ENCODE measurements at regions not wholly inside any gene's neighbourhood (a gene's known extent, or its start where the extent isn't known, plus 50 kb on each side); places are given as distances from the start of the nearest gene placed in this dataset.

DNA sequence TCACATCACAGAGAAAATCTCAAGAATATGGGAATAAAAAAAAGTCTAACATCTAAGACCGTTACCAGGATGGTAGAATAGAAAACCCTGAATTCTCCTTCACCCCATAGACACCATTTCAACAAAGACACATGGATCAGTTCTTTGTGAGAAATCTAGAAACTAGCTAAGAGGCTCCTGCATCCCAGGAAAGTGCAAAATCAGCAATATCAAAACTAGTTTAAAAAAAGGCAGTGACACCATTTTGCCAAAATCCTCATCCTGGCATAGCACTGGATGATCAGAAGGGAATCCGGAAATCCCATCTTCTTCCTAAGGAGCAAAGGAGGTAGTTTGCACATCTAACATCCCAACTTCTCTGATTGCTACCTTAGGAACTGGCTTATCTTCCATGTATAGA lies 88.9 kb upstream of the MAGEE2 start:
- TF ChIP-seq, protein P1, sequence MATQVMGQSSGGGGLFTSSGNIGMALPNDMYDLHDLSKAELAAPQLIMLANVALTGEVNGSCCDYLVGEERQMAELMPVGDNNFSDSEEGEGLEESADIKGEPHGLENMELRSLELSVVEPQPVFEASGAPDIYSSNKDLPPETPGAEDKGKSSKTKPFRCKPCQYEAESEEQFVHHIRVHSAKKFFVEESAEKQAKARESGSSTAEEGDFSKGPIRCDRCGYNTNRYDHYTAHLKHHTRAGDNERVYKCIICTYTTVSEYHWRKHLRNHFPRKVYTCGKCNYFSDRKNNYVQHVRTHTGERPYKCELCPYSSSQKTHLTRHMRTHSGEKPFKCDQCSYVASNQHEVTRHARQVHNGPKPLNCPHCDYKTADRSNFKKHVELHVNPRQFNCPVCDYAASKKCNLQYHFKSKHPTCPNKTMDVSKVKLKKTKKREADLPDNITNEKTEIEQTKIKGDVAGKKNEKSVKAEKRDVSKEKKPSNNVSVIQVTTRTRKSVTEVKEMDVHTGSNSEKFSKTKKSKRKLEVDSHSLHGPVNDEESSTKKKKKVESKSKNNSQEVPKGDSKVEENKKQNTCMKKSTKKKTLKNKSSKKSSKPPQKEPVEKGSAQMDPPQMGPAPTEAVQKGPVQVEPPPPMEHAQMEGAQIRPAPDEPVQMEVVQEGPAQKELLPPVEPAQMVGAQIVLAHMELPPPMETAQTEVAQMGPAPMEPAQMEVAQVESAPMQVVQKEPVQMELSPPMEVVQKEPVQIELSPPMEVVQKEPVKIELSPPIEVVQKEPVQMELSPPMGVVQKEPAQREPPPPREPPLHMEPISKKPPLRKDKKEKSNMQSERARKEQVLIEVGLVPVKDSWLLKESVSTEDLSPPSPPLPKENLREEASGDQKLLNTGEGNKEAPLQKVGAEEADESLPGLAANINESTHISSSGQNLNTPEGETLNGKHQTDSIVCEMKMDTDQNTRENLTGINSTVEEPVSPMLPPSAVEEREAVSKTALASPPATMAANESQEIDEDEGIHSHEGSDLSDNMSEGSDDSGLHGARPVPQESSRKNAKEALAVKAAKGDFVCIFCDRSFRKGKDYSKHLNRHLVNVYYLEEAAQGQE (tag by site-specific recombination; IDR thresholded peaks at IDR 0.05) = no peak
- no peak for TF ChIP-seq ZBTB20 (tag by site-specific recombination; IDR thresholded peaks at IDR 0.05)
- no peak for TF ChIP-seq ZNF549 (tag by site-specific recombination; IDR thresholded peaks at IDR 0.05)
- TF ChIP-seq, protein P2, sequence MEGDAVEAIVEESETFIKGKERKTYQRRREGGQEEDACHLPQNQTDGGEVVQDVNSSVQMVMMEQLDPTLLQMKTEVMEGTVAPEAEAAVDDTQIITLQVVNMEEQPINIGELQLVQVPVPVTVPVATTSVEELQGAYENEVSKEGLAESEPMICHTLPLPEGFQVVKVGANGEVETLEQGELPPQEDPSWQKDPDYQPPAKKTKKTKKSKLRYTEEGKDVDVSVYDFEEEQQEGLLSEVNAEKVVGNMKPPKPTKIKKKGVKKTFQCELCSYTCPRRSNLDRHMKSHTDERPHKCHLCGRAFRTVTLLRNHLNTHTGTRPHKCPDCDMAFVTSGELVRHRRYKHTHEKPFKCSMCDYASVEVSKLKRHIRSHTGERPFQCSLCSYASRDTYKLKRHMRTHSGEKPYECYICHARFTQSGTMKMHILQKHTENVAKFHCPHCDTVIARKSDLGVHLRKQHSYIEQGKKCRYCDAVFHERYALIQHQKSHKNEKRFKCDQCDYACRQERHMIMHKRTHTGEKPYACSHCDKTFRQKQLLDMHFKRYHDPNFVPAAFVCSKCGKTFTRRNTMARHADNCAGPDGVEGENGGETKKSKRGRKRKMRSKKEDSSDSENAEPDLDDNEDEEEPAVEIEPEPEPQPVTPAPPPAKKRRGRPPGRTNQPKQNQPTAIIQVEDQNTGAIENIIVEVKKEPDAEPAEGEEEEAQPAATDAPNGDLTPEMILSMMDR (tag by site-specific recombination; IDR thresholded peaks at IDR 0.05) = no peak
- TF ChIP-seq, protein P3, sequence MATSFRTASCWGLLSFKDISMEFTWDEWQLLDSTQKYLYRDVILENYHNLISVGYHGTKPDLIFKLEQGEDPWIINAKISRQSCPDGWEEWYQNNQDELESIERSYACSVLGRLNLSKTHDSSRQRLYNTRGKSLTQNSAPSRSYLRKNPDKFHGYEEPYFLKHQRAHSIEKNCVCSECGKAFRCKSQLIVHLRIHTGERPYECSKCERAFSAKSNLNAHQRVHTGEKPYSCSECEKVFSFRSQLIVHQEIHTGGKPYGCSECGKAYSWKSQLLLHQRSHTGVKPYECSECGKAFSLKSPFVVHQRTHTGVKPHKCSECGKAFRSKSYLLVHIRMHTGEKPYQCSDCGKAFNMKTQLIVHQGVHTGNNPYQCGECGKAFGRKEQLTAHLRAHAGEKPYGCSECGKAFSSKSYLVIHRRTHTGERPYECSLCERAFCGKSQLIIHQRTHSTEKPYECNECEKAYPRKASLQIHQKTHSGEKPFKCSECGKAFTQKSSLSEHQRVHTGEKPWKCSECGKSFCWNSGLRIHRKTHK (tag by site-specific recombination; IDR thresholded peaks at IDR 0.05) = no peak
- TF ChIP-seq, protein P4, sequence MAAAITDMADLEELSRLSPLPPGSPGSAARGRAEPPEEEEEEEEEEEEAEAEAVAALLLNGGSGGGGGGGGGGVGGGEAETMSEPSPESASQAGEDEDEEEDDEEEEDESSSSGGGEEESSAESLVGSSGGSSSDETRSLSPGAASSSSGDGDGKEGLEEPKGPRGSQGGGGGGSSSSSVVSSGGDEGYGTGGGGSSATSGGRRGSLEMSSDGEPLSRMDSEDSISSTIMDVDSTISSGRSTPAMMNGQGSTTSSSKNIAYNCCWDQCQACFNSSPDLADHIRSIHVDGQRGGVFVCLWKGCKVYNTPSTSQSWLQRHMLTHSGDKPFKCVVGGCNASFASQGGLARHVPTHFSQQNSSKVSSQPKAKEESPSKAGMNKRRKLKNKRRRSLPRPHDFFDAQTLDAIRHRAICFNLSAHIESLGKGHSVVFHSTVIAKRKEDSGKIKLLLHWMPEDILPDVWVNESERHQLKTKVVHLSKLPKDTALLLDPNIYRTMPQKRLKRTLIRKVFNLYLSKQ (tag by site-specific recombination; IDR thresholded peaks at IDR 0.05; ENCODE audit: borderline replicate concordance) = no peak
- no peak for TF ChIP-seq HOXA7 (CRISPR knock-in tag; IDR thresholded peaks at IDR 0.05; ENCODE audit: borderline replicate concordance)
- TF ChIP-seq ZNF530 (tag by site-specific recombination; IDR thresholded peaks at IDR 0.05; ENCODE audit: low read depth) = no peak
- no peak for TF ChIP-seq SETDB1 (IDR thresholded peaks at IDR 0.05; ENCODE audit: insufficient read length, low read length)
- no peak for TF ChIP-seq ZNF274 (IDR thresholded peaks at IDR 0.05; ENCODE audit: low read length)
- no peak for TF ChIP-seq ZNF274 (tag by site-specific recombination; IDR thresholded peaks at IDR 0.05; ENCODE audit: borderline replicate concordance)
- TF ChIP-seq, protein P5, sequence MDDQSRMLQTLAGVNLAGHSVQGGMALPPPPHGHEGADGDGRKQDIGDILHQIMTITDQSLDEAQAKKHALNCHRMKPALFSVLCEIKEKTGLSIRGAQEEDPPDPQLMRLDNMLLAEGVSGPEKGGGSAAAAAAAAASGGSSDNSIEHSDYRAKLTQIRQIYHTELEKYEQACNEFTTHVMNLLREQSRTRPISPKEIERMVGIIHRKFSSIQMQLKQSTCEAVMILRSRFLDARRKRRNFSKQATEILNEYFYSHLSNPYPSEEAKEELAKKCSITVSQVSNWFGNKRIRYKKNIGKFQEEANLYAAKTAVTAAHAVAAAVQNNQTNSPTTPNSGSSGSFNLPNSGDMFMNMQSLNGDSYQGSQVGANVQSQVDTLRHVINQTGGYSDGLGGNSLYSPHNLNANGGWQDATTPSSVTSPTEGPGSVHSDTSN (CRISPR knock-in tag; IDR thresholded peaks at IDR 0.05) = no peak
- TF ChIP-seq YY2 (tag by site-specific recombination; IDR thresholded peaks at IDR 0.05) = no peak
- TF ChIP-seq, protein P6, sequence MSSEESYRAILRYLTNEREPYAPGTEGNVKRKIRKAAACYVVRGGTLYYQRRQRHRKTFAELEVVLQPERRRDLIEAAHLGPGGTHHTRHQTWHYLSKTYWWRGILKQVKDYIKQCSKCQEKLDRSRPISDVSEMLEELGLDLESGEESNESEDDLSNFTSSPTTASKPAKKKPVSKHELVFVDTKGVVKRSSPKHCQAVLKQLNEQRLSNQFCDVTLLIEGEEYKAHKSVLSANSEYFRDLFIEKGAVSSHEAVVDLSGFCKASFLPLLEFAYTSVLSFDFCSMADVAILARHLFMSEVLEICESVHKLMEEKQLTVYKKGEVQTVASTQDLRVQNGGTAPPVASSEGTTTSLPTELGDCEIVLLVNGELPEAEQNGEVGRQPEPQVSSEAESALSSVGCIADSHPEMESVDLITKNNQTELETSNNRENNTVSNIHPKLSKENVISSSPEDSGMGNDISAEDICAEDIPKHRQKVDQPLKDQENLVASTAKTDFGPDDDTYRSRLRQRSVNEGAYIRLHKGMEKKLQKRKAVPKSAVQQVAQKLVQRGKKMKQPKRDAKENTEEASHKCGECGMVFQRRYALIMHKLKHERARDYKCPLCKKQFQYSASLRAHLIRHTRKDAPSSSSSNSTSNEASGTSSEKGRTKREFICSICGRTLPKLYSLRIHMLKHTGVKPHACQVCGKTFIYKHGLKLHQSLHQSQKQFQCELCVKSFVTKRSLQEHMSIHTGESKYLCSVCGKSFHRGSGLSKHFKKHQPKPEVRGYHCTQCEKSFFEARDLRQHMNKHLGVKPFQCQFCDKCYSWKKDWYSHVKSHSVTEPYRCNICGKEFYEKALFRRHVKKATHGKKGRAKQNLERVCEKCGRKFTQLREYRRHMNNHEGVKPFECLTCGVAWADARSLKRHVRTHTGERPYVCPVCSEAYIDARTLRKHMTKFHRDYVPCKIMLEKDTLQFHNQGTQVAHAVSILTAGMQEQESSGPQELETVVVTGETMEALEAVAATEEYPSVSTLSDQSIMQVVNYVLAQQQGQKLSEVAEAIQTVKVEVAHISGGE (tag by site-specific recombination; conservative IDR thresholded peaks at IDR 0.05; ENCODE audit: low read depth) = no peak
